ENCODE measurements at regions not wholly inside any gene's neighbourhood (a gene's known extent, or its start where the extent isn't known, plus 50 kb on each side); places are given as distances from the start of the nearest gene placed in this dataset.
"Not testable (repeated sequence)": the region's sequence is repeated elsewhere in the genome, so short reads cannot be mapped to it uniquely, and the experiment has no call there.

DNA sequence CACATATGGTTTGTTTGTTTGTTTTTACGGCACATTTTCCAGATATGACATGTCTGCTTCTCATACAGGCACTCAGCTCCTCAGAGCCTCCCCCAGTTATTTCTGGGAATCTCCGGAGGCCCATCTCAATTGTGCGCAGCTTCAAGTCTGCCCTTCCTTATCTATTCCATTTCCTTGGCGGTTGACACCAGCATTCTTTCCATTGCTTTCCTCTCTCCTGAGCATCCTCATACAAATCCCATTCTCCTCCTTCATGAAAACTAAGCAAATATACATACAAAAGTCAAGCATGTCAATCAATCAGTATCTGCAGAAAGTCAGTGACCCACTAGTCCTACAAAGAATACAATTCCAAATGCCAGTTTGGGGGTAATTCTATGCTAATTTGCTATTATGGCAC, 166.7 kb downstream of the SQOR start:
- DNase-seq (ENCODE audit: extremely low read depth in 1 of 11, low read depth in 9 of 11, low spot score in 4 of 11), result no peak

DNA sequence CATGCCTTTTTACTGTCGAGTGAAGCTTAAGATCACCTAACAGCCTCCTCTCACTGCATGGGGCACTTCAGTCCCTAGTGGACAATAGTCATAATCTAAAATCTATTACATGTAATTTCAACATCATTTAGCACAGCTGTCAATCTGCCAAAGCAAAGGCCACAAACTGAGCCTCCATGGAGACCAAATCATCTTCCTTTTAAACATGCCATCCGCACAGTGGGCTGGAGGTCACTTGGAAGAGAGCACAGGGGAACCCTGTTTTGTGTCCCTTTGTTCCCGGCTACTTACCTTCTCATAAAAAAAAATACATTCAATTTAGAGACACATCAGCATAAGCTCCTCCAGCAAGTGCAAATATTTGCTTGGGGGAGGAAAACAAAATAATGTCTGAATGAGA, 167.3 kb downstream of the SQOR start:
- DNase-seq (ENCODE audit: extremely low read depth in 1 of 11, low read depth in 9 of 11, low spot score in 4 of 11), result no peak

DNA sequence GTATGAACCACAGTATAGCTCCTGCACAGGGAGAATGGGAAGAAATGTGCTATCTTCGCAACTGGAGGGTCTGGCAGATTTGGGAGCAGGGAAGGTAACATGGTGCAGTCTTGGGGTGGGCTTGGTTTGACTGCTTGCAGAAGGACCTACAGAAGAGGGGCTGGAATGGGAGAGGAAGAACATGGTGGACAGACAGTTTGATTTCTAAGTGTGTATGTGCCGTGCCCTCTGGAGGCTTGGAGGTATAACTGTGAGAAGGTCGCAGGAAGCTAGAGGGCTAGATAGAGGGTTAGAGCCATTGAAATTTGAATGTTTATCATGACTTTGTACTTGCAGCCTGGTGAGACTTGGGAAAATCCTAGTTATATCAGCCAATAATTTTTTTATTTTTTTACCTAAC, 169.2 kb downstream of the SQOR start:
- no peak for DNase-seq (ENCODE audit: extremely low read depth in 1 of 11, low read depth in 9 of 11, low spot score in 4 of 11)

DNA sequence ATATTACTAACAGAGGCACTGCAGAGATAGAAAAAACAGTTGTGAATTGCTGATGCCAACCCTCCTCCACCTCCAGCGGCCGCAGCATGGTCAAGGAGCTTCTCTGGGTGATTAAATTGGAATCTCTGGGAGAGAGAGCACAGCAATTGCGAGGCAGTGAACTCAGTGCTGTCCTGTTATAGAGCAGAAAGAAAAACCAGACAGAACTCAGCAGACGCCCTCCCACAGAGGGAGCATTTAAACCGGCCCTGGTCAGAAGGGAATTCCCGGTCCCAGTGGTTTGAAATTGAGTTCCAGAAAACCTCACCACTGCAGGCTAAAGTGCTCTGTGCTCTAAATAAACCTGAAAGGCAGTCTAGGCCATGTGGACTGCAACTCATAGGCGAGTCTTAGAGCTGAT, 175.4 kb downstream of the SQOR start:
- DNase-seq (ENCODE audit: extremely low read depth in 1 of 11, low read depth in 9 of 11, low spot score in 4 of 11), result no peak

DNA sequence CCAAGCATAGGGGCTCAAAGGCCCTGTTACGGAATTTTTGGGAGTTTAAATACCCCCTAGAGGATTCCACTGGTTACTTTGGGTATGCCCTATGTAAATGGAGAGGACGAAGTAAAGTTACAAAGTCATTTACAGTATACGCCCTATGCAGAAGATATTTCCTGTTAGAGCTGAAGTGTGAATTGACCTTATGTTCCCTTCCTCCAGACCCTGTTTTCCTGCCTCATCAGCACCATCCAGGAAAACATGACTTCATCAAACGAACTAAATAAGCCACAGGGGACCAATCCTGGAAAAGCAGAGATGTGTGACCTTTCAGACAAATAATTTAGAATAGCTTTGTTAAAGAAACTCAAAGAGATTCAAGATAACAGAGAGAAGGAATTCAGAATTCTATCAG, 177.4 kb downstream of the SQOR start:
- DNase-seq (ENCODE audit: extremely low read depth in 1 of 11, low read depth in 9 of 11, low spot score in 4 of 11), result no peak

DNA sequence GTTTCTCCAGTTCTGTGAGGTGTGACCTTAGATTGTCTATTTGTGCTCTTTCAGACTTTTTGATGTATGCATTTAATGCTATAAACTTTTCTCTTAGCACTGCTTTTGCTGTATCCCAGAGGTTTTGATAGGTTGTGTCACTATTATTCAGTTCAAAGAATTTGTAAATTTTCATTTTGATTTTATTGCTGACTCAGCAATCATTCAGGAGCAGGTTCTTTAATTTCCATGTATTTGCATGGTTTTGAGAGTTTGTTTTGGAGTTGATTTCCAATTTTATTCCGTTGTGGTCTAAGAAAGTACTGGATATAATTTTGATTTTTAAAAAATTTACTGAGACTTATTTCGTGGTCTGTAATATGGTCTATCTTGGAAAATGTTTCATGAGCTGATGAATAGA, 182.7 kb downstream of the SQOR start:
- DNase-seq (ENCODE audit: extremely low read depth in 1 of 11, low read depth in 9 of 11, low spot score in 4 of 11), result not testable (repeated sequence)

DNA sequence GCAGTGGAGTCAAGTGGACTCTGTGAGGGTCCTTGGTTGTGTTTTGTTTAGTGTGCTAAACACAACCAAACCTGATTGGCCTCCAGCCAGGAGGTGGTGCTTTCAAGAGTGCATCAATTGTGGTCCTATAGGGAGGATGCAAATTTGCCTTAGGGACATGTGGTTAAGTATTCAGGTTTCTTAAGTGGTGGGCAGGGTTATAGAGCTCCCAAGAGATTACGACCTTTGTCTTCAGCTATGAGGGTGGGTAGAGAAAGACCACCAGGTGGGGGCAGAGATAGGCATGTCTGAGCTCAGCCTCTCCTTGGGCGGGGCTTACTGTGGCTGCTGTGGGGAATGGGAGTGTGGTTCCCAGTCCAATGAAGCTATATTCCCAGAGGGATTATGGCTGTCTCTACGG, 186.6 kb downstream of the SQOR start:
- no peak for DNase-seq (ENCODE audit: extremely low read depth in 1 of 11, low read depth in 9 of 11, low spot score in 4 of 11)

DNA sequence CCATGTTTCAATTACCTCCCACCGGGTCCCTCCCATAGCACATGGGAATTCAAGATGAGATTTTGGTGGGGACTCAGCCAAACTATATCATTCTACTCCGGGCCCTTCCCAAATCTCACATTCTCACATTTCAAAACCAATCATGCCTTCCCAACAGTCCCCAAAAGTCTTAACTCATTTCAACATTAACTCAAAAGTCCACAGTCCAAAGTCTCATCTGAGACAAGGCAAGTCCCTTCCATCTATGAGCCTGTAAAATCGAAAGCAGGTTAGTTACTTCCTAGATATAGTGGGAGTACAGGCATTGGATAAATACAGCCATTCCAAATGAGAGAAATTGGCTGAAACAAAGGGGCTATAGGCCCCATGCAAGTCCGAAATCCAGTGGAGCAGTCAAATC, 188.1 kb downstream of the SQOR start:
- not testable (repeated sequence) for DNase-seq (ENCODE audit: extremely low read depth in 1 of 11, low read depth in 9 of 11, low spot score in 4 of 11)

DNA sequence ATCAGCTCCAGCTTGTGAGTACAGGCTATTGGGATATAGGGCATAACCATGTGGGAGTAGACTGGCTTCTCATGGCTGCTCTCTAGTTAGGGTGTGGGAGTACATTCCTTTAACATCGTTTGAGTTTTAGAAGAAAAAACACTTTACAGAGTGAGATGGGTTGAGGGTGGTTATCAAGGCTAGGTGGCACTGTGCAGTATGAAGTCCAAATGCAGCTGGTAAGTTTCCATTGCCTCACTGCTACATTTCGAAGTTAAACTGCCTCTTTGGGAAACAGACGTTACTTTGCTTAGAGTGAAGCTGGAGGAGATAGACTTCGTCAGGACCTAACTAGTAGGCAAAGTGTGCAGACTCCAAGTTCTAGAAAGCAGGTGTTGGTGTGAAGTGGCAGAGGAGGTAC, 192.4 kb downstream of the SQOR start:
- DNase-seq (ENCODE audit: extremely low read depth in 1 of 11, low read depth in 9 of 11, low spot score in 4 of 11), result peak in 2 of 11 donors; percentile 5 to 7

DNA sequence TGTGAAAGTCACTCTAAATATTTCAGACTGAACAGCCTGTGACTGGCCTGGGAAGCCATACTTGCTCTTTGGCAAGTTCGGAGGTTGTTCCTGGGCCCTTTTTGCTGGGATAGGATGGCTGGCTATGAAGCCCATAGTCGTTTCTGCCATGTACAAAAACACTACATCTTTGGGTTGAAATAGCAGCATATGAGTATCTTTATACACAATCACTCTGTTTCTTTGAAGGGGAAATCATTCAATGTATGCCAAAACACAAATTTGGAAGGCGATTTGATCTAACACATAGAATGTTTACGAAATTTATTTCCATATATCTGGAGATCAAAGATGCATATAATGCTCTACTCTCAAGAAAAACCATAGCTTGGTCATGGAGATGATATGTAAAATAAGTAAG, 192.9 kb downstream of the SQOR start:
- DNase-seq (ENCODE audit: extremely low read depth in 1 of 11, low read depth in 9 of 11, low spot score in 4 of 11), result no peak

DNA sequence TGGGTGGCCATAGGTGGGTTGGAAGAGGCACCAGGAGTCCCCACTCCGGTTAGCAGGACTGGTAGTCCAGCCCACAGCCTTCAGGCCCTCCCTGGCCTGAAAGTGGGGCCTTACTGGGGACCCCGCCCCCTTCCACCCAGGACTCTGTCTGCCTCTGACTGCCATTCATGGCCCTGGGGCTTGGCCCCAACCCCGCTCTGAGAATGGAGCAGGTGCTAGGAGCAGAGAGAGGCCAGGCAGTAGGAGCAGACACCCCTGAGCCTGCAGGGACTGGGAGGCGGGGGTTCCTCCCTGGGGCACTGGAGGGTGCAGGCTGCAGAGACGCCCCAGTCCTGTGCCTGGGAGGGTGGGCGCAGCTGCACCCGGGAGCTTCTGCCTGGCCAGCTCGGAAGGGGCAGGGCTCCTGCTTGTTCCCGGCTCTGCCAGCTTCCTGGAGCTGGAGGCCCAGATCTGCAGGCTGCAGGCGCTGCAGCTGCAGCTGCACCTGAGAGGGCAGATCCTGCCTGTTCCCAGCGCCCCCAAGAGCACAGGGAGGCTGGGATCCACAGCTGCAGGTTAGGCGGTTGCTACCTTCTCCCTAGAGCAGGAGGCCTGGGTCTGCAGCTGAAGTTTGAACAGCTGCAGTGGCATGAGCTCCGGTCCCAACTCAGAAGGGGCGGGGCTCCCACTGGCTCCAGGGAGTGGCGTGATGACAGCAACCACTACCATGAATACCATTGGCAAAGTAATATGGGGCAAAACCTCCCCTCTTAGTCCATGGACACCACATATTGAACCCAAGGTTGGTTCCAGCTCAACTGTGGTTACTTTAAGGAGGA, 194.7 kb downstream of the SQOR start:
- no peak for DNase-seq (ENCODE audit: extremely low read depth in 1 of 11, low read depth in 9 of 11, low spot score in 4 of 11)

DNA sequence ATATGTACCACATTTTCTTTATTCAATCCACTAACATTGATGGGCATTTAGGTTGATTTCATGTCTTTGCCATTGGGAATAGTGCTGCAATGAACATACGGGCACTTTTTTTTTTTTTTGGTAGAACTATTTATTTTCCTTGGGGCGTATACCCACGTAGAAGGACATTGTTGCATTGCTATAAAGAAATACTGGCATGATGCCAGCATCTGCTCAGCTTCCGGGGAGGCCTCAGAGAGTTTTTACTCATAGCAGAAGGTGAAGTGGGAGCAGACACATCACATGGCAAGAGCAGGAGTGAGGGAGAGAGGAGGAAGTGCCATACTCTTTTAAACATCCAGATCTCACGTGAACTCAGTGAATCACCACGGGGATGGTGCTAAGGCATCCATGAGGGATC, 197.0 kb downstream of the SQOR start:
- DNase-seq (ENCODE audit: extremely low read depth in 1 of 11, low read depth in 9 of 11, low spot score in 4 of 11), result no peak

DNA sequence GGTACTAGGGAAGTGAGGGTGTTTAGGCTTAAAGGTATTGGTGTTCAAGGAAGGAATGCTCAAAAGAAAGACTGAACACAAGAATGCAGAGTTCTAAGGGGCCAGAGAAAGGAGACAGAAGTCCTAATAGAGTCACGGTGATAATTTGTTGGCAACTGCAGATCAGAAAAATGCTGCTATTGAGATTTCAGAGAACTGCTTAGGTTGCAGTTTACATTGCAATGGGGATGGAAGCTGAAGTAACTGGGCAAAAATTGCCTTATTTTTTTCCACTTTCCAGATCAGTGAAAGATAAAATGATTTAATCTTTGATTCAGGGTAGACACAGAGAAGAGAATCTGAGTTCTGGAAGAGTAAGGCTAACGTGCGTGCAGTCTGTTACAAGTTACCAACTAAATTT, 199.8 kb downstream of the SQOR start:
- no peak for DNase-seq (ENCODE audit: extremely low read depth in 1 of 11, low read depth in 9 of 11, low spot score in 4 of 11)

DNA sequence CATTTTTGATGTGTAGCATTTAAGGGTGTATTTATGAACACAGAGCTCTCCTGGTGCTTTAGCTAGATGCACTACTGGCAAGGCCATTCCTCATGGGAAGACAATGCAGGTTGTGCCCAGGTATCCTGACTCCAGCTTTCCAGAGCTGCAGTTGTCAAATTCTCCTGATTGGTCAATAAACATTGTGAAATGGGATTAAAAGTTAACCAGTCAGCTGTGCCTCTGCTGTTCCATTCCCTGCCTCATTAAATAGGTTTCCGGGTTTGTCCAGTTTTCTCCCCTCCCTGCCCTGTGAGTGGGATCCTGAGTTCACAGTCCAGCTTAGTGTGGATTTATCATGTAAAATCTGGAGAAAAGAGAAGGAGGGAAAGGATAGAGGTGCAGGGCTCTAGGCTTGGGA, 207.3 kb downstream of the SQOR start:
- peak in 9 of 11 donors; percentile 2 to 39 (median 13) for DNase-seq (ENCODE audit: extremely low read depth in 1 of 11, low read depth in 9 of 11, low spot score in 4 of 11)

DNA sequence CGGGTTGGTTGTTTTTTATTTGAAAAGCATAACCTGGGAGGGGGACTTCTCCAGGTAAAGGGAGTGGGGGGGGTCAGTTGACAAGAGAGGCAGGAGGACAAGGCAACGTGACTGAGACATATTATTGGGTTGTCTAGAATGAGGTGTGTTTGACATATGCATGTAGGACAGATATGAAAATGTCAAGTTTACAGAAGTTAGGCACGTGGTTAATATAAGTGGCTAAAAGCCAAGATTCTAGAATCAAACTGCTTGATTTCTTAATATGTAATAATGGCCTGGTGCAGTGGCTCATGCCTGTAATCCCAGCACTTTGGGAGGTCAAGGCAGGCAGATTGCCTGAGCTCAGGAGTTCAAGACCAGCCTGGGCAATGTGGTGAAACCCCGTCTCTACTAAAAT, 212.8 kb downstream of the SQOR start:
- DNase-seq (ENCODE audit: extremely low read depth in 1 of 11, low read depth in 9 of 11, low spot score in 4 of 11), result no peak

DNA sequence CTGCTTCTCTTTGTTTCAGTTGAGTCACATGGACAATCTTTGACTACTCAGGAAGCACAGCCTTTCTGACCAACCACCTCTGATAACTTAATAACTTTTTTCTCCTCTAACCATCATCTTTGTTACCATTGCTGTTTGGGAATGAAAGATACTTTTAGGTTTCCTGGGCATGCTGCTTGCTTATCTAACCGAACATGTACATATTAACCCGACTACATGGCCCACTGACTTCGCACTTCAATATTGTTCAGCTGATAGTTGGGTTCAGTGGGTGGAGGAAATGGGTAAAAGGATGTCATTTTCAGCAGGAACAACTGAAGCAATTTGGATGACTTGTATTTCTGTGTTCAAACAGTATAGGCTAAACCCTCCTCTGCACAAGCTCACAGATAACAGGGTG, 214.3 kb downstream of the SQOR start:
- no peak for DNase-seq (ENCODE audit: extremely low read depth in 1 of 11, low read depth in 9 of 11, low spot score in 4 of 11)

DNA sequence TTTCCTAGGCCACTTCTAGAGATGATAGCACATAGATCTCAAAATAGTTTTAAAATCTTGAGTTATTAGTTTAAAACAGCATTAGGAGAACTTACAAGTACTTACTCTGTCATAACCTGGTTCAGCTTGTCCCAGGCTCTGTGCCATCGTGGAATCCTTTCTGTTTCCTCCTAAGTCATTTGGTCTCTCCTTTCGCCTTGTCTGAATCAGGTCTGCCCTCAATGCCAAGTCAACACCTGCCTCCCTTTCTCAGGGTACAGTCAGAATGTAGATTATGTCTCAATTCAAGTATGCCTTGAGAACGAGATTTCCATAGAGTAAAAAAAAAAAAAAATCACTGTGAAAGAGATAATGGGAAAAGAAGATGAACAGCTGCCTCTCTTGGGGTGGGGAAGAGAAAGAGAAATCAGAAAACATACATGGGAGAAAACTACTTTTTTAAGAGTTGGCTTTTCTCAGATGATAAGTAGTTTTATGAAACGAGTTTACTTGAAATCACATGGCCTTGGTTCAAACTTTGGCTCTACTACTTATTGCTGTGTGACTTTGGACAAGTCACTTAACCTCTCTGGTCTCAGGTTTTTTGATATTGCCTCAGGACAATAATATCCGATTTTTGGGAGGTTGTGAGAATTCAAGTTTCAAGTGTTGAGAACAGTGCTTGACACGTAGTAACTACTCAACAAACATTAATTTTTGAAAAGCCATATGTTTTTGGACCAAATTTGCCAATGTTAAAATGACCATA, 219.8 kb downstream of the SQOR start:
- DNase-seq (ENCODE audit: extremely low read depth in 1 of 11, low read depth in 9 of 11, low spot score in 4 of 11), result no peak

DNA sequence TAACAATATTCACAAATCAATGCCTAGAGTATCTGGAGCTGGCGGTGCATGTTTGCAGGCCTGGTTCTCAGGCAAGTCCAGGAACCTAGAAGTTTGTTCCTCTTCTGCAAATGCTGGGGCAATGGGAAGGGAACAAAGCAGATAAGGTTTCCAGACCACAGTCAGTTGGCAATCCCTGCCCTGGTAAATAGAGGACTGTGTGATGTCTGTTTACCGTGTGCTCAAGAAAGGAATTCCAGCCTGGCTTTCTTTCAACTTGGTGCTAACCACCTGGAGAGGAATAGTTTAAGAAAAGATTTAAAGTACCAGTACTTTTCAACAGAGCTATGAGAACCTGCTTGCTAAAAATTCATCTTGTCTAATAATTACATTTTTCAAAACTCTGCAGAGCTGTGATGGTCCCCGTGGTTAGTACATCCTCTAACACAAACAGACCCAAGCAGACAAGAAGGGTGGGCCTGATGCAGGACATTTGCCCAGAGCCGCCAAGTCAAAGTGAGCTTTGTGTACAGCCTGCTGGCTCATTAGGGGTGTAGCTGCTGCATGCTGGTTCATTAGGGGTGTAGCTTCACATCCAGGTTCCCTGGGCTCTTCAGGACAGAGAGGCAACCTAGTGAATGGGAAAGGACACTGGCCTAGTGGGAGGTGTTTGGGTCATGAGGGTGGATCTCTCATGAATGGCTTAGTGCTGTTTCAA, 220.5 kb downstream of the SQOR start:
- no peak for DNase-seq (ENCODE audit: extremely low read depth in 1 of 11, low read depth in 9 of 11, low spot score in 4 of 11)

DNA sequence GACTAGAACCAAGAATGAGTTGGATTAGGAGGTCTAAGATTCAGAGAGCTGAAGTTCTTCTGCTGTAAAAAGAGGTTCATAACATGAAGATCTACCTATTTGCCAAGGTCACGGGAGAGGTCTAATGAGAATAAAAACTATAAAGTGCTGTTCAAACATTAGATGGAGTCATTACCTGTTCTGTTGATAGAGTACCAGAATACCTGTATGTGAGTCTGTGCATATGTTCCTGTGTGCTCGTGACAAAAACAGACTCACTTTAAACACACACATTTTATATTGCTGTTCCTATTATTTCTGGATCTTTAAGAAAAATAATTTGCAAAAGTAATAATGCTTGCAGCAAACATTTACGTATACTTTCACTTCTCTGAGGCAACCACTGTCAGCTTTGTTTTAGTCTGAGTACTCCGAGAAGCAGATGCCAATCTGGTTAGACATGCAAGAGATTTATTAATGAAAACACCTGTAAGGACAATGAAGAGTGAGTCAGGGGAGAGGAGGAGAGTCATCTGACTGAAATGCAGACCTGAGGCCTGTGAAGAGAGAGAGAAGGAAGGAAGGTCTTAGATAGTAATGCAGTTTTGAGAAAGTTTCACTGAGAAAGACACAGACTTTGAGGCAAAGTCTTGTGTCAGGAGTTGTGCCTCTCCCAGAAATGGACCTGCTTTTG, 221.2 kb downstream of the SQOR start:
- no peak for DNase-seq (ENCODE audit: extremely low read depth in 1 of 11, low read depth in 9 of 11, low spot score in 4 of 11)

DNA sequence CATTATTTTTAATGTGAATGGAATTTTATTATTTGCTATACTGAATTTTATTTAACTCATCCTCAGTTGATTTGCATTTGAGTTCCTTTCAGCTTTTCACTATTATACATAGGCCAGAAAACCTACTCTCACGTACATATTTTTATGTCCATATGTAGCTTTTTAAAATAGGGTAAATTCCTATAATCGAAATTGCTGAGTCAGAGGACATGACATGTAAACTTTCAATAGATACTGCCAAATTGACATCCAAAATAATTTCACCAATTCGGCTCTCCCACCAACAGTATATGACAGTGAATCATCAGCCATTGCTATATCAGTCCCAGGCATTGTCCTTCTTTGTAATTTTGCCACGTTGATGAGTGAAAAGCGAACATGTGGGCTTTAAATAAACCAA, 222.5 kb downstream of the SQOR start:
- DNase-seq (ENCODE audit: extremely low read depth in 1 of 11, low read depth in 9 of 11, low spot score in 4 of 11), result no peak

Measured in renal cortex interstitium (tissue), 11 donors.